HT1080 (cell line): ENCODE measurements at regions not wholly inside any gene's neighbourhood (a gene's known extent, or its start where the extent isn't known, plus 50 kb on each side); places are given as distances from the start of the nearest gene placed in this dataset.

Source experiments
- DNase-seq: peaks from one replicate; pipeline ENCODE4 v3.0.0-alpha.2; 2015; ENCODE audit warnings: low read depth

DNA sequence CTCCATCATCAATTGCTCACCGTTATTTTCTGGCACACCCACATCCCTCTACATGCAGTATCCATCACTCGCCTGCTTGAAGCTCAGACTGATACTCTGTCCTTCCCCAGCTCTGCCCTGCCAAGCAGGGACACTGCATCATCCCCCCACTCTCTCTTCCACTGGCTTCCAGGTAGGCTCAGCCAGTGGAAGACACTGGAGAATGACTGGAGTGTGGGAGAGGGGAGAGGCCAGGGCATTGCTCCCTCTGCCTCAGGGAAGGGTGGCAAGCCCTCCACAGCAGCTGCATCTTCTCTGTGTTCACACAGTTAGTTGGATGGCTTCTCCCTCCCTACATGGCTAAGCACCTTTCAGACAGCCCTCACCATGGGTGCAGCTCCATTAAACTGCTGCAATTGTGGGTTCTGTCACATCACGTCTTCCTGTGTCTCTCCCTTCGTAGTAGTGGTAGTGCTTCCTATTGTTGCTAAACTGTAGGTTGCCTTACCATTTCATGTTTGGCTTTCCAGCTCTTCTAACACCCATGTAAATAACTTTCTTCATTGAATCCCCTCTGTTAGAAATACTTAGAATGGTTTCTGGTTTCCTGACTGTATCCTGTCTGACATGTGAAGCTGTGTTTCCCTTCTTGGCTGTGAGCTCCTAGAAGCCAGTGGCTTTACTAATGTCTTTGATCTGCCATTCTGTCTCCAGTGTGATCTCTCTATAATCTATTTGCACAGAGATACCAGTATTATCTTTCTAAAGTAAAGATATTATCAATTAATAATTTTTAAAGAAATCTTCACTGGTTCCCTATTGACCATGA lies 483.7 kb upstream of the LRRN3 start:
- no peak for DNase-seq

GRCh38 chr7:110609336-110609735 lies 481.6 kb upstream of the LRRN3 start:
- DNase-seq, result no peak

DNA sequence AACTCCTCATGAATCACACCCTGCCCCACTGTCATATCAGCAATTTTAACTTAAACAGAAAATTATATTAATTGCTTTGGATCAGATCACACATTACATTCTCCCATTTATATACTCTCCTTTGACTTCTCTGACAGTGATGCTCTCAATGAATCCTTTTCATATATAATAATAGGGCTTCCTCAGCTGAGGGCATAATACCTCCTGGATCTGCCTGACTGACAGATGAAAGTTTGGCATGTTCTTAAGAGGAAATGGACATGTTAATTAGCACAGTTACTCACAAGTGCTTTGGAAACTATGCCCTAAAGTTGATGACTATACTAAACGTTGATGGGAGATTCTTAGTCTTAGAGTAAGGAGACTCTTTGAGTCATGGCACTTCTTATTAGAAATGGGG lies 478.2 kb upstream of the LRRN3 start:
- DNase-seq, result no peak
